ENCODE measurements at regions not wholly inside any gene's neighbourhood (a gene's known extent, or its start where the extent isn't known, plus 50 kb on each side); places are given as distances from the start of the nearest gene placed in this dataset.
A peak's percentile ranks its signal among the peaks of the same experiment; 100 is the strongest.

- FAIRE-seq: no peak
Measured at GRCh38 chr4:23654791-23655190, 235.1 kb downstream of the PPARGC1A start.

DNA sequence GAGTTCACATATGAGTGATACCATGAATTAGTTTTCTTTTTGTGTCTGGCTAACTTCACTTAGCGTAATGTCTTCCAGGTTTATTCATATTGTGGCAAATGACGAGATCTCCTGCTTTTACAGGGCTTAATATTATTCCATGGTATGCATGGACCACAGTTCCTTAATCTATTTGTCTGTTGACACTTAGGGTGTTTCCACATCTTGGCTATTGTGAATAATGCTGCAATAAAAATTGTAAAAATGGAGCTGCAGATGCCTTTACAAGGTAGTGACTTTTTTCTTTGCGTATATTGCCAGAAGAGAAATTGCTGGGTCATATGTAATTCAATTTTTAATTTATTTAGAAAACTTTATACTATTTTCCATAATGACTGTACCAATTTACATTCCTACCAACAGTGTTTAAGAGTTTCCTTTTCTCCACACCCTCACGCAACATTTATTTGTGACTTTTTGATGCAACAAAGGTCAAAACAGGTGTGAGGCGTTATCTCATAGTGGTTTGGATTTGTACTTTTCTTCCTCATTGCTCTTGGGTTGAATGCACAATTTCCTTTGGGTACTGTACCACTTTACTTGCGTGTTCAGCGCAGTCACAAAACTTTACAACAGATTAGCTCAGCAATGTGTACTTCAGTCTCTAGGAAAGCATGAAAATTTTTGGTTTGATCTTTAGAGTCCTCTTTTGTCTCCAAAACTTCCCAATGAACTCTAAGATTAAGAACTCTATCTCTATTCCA is 240.8 kb downstream of the PPARGC1A start:
- no peak for FAIRE-seq

- FAIRE-seq: no peak
Measured at GRCh38 chr4:23635468-23635867, 254.4 kb downstream of the PPARGC1A start.

DNA sequence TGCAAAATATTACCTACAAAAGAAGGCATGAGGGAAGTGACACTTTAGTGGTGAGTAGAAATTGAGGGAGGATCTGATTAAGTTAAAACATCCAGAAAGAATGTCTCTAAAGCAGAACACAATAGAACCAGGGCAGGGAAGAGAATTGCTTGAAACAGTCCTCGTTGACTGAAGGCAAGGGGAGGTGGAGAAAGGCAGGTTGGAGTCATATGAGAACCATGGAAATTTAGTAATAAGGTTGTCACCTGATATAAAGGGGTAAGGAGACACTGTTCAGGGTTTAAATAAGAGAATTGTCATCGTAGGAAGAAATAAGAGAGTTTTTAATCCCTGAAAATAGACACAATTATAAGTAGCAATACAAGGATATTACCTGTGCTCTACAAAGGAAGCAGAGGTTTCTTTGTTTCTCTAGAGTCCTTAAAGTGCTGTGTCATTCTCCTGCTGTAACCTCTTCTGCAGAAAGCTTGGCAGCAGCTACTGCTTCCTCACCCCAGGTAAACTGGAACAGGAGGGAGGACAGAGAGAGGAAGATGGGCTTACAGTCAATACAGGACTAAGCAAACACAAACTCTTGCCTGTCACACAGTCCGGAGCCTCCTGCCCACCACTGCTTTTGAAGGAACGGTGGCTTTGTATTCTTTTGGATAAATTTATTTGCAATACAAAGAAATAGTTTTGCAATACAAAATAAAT is 258.4 kb downstream of the PPARGC1A start:
- no peak for FAIRE-seq

GRCh38 chr4:23630110-23630509 is 259.7 kb downstream of the PPARGC1A start:
- no peak for FAIRE-seq

GRCh38 chr4:23629421-23629820 is 260.4 kb downstream of the PPARGC1A start:
- no peak for FAIRE-seq

GRCh38 chr4:23614284-23614892 is 275.5 kb downstream of the PPARGC1A start:
- no peak for FAIRE-seq

- FAIRE-seq: no peak
Measured at GRCh38 chr4:23613782-23614181, 276.1 kb downstream of the PPARGC1A start.

DNA sequence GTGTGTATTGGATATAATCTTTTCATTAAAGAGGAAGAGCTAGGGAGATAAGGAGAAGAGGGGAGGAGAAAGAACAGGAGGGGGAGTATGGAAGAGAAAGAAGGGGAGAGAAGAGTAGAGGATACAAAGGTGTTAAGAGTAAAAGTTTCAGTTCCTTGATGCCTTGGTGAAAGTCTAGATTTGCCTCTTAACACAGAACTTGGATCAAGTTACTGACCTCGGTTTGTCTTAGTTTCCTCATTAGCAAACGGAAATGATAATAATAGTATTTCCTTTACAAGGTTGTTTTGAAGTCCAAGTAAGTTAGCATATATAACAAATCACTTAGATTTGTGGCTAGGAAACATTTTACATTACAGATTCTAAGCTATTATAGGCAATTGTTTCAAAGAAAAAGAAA is 287.1 kb downstream of the PPARGC1A start:
- no peak for FAIRE-seq

- no peak for FAIRE-seq
Measured at GRCh38 chr4:23594125-23594524, 295.7 kb downstream of the PPARGC1A start.

DNA sequence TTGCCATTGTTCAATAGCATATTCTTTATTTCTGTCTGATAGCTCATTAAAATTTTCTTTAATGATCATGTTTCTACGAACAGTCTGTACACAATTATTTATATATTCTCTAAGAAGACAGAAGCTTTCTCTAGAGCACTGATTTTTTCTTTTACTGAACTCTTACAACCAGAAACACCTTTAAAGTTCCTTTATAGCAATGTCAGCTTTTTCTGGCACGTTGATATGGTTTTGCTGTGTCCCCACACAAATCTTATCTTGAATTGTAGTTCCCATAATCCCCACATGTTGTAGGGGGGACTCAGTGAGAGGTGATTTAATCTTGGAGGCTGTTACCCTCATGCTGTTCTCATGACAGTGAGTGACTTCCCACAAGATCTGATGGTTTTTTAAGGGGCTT is 299.4 kb downstream of the PPARGC1A start:
- no peak for FAIRE-seq

GRCh38 chr4:23584024-23584423 is 305.8 kb downstream of the PPARGC1A start:
- no peak for FAIRE-seq

DNA sequence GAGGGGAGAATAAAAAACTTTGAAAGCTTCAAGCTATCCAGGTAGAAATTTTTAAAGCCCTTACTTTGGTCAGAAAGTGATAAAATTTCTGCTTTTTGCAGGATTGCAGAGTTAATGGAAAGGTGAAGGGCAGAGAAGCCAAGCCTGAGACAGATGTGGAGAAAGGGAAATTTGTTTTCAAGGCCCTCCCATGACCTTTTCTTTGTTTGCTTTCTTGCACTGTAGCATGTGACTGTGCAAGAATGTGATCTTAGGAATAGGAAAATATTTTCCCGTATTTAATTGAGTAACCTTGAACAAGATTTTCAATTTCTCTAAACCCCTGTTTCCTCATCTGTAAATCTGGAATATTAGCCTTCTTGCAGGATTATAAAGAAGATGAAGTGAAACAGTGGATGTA is 307.2 kb downstream of the PPARGC1A start:
- FAIRE-seq: no peak

DNA sequence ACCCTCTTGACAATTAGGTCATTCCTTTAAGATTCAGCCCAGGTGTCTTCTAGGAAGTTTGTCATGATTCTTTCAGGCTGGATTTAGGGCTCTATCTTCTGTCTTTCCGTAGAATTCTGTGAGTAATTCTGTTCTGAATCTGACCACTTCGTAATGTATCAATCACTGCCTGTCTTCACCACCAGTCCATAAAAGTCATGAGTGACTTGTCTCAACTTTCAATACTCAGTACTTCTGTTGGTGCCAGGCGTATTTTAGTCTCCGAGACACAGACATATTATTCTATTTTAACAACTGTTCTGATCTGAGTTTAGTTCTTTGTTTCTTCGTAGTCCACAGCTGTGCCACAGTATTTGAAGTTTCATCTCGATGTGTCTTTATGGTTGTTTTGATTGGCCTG is 310.7 kb downstream of the PPARGC1A start:
- no peak for FAIRE-seq

DNA sequence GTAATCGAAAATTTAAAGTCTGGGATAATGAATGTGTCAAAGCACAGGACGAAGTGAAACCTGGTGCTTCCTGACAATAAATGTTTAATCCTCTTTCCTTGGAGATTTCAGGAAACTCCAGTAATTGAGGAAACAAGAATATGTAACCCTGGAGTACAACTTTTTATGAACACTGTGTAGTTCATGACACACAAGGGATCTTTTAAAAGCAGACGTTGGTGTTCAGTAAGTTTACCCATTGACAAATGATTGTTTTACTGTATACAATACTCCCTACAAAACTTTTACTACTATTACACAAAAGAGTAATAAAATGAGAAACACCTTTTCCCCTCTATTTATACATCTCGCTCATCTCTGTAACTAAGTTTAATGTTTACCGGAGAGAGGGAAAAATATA is 312.4 kb downstream of the PPARGC1A start:
- no peak for FAIRE-seq

GRCh38 chr4:23572382-23572781 is 317.5 kb downstream of the PPARGC1A start:
- no peak for FAIRE-seq

- FAIRE-seq: peak; percentile 65
Measured at GRCh38 chr4:23567338-23567737, 322.5 kb downstream of the PPARGC1A start.

DNA sequence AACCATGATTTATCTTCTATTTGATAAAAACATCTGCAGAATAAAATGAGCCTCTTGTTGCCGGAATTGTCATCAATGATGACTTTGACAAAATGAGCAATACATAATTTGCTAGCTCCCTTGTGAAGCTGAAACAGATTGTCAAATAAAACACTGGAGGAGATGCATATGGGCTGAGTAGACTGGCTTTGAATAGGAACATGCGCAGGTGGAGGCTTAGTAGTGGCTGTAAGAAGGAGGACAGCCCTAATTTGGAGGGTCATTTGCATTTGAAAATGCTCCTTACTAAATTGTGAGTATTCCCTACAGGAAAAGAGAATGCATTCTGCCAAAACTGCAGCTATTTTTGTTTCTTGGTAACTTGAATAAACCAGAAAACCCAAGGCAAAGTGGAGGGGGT is 329.1 kb downstream of the PPARGC1A start:
- FAIRE-seq: no peak

DNA sequence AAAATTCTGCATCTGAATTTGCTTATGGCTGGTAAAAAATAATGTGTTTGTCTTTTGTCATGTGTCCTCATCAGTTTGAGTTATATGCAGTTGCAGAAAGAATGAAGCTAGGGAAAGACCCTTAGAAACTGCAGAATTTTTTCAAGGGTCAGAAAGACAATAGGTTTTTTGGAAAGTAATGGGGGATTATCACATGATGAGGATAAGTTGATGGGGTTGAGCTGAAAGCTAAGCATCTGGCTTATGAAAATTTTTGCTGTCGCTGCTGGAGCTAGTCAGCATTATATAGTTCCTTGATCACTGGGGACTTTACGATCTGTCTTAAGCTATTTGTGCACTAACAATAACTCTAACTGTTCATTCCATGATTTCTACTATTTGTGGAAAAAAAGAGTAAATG is 331.7 kb downstream of the PPARGC1A start:
- no peak for FAIRE-seq

DNA sequence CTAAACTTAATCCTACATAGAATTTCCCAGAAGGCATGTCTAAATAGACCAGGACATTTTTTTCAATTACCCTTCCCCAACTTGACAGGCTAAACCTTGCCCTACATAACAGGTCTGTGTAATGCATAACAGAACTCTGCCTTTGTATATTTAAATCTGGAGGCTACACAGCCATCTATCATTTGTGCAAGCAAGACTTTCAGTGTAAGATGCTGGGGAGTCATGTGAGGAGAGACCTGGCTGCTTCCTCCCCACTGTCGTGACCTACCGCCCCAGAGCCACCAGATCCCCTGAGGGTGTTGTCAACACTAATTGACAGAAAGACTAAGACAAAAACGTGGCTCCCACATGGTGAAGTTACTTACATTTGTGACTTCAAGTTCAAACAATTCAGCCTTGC is 342.2 kb downstream of the PPARGC1A start:
- FAIRE-seq: no peak

DNA sequence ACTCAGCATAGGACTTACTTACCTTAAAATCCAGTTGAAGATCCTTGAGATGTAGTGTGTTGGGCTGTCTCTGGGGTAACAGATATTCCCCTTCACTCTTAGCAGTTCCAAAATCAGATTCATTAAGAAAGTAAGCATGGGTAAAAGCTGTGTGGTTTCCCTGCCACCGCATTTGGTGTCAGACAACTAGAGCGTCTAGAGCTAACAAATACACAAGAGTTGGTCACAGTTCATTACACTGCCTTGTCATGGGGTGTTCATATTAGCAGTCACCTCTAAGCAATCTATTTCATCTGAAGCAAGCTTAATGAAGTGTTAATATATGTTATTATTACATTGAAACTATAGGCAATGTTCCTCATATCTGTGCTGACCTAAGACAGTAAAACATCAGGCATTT is 342.8 kb downstream of the PPARGC1A start:
- no peak for FAIRE-seq

DNA sequence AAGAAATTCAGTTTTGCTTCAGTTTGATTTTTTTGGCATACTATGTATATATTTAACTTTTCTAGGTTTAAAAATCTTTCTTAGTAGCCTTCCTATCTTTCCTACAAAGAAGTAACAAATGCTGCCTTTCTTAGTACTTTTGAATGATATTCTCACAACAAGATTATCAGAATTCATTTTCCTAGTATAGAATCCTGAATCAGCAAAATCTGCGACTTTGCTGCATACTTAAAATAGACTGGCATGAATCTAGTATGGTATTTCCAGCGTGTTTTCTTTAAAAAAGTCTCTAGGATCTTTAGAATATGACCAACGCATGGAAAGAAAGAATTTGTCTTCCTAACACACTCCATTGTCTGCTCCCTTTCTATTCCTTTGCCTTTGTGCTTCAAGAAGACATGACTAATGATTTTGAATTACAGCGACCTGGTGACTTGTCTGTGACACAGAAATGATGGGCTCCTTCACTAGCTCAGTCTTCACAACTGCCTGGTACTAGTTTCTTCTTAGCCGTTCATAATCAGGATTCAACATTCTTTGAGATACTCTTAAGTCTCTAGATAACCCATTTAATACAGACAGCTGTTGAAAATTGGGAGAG is 349.8 kb downstream of the PPARGC1A start:
- no peak for FAIRE-seq

- no peak for FAIRE-seq
Measured at GRCh38 chr4:23533859-23534258, 356.0 kb downstream of the PPARGC1A start.

GRCh38 chr4:23516716-23517115 is 373.1 kb downstream of the PPARGC1A start:
- no peak for FAIRE-seq
